ENCODE measurements at regions not wholly inside any gene's neighbourhood (a gene's known extent, or its start where the extent isn't known, plus 50 kb on each side); places are given as distances from the start of the nearest gene placed in this dataset.

- TF ChIP-seq HMGXB4 (CRISPR knock-in tag; IDR thresholded peaks at IDR 0.05; ENCODE audit: borderline replicate concordance) (no peak), HEYL (CRISPR knock-in tag; IDR thresholded peaks at IDR 0.05) (no peak)
These were observed 569.6 kb downstream of the ZNF674 start (continued) for GRCh38 chrX:45975633-45976032.

- Histone ChIP-seq H3K27ac (no peak overlapping the region), H3K4me3 (no peak overlapping the region), H3K4me1 (no peaks in the 10 kb centered on the region), H3K4me2 (no peak overlapping the region), H3K9me3 (no peaks in the 10 kb centered on the region)
- DNase-seq (ENCODE audit: low read depth in 1 of 2, low spot score in 1 of 2) (no peak), ATAC-seq (no peak), FAIRE-seq (peak; percentile 13)
- ChIA-PET POLR2A (no interaction called here), CTCF (interaction anchor here (1.0 kb wide), 1 partner anchor 18 kb away, joined by 5 read pairs; no protein-coding TSS in a partner anchor)
- TF ChIP-seq MAX (IDR thresholded peaks at IDR 0.05) (no peak), POLR2A (IDR thresholded peaks at IDR 0.05; ENCODE audit: low read length) (no peak), PBX3 (IDR thresholded peaks at IDR 0.05) (no peak), KDM5A (IDR thresholded peaks at IDR 0.05) (no peak), JUNB (IDR thresholded peaks at IDR 0.05) (no peak), MAZ (IDR thresholded peaks at IDR 0.05; ENCODE audit: borderline replicate concordance, low read depth, low read length) (no peak), HOXB13 (CRISPR knock-in tag; IDR thresholded peaks at IDR 0.05; ENCODE audit: low read depth) (no peak), HOXA7 (CRISPR knock-in tag; IDR thresholded peaks at IDR 0.05) (no peak), GATA3 (IDR thresholded peaks at IDR 0.05; ENCODE audit: borderline replicate concordance) (no peak), REST (IDR thresholded peaks at IDR 0.05) (no peak), HES2 (IDR thresholded peaks at IDR 0.05) (no peak), HMGXB4 (CRISPR knock-in tag; IDR thresholded peaks at IDR 0.05; ENCODE audit: borderline replicate concordance) (no peak), BCL3 (IDR thresholded peaks at IDR 0.05) (no peak), SMC3 (IDR thresholded peaks at IDR 0.05) (no peak)
- WGBS (ENCODE audit: missing lambda C conversion rate): 89% methylated on average over 4 of the region's 4 CpGs
These were observed 572.6 kb downstream of the ZNF674 start for GRCh38 chrX:45972636-45973035.
